NCI-H2029 treated with DMSO at 0.1 percent for 48 hours (cell line): ENCODE measurements at regions not wholly inside any gene's neighbourhood (a gene's known extent, or its start where the extent isn't known, plus 50 kb on each side); places are given as distances from the start of the nearest gene placed in this dataset.
"Not testable (repeated sequence)": the region's sequence is repeated elsewhere in the genome, so short reads cannot be mapped to it uniquely, and the experiment has no call there.

Source experiments
- DNase-seq: peaks from one replicate; lab custom pipeline; 2025; lab: John Stamatoyannopoulos, UW

GRCh38 chr16:21534561-21534960, 64.8 kb upstream of the METTL9 start:
- DNase-seq: not testable (repeated sequence)

GRCh38 chr16:21535201-21535600, 64.2 kb upstream of the METTL9 start:
- DNase-seq: not testable (repeated sequence)

- not testable (repeated sequence) for DNase-seq
Measured at GRCh38 chr16:21536740-21537139, 62.6 kb upstream of the METTL9 start.

- not testable (repeated sequence) for DNase-seq
Measured at GRCh38 chr16:21537598-21537997, 61.8 kb upstream of the METTL9 start.

GRCh38 chr16:21539107-21539618, 60.2 kb upstream of the METTL9 start:
- DNase-seq: not testable (repeated sequence)

GRCh38 chr16:21540770-21541433, 58.5 kb upstream of the METTL9 start:
- not testable (repeated sequence) for DNase-seq

- DNase-seq: not testable (repeated sequence)
Measured at GRCh38 chr16:21541611-21542051, 57.7 kb upstream of the METTL9 start.

GRCh38 chr16:21542075-21542474, 57.3 kb upstream of the METTL9 start:
- DNase-seq: not testable (repeated sequence)

GRCh38 chr16:21542491-21543124, 56.8 kb upstream of the METTL9 start:
- DNase-seq: not testable (repeated sequence)

- not testable (repeated sequence) for DNase-seq
Measured at GRCh38 chr16:21543151-21543836, 56.1 kb upstream of the METTL9 start.

- not testable (repeated sequence) for DNase-seq
Measured at GRCh38 chr16:21545664-21546326, 53.6 kb upstream of the METTL9 start.

GRCh38 chr16:21549396-21549795, 50.0 kb upstream of the METTL9 start:
- not testable (repeated sequence) for DNase-seq
